Kidney (tissue), 13 donors: ENCODE measurements at regions not wholly inside any gene's neighbourhood (a gene's known extent, or its start where the extent isn't known, plus 50 kb on each side); places are given as distances from the start of the nearest gene placed in this dataset.

Source experiments
- DNase-seq, 5 donors: peaks; one replicate each; pipeline ENCODE4 v3.0.0-alpha.2; 2013 to 2020
- FAIRE-seq: peaks from 2 replicates; lab custom pipeline; 2012; peaks lifted over from hg19 to GRCh38; lab: Jason Lieb, UNC
- H3K27ac ChIP-seq, 2 donors: one replicate each; pipeline ENCODE4 v1.7.0; 2013; ENCODE audit warnings: low read depth in 2 of 2, low read length in 2 of 2, inconsistent platforms in 1 of 2
- H3K27me3 ChIP-seq: one replicate; pipeline ENCODE4 v1.7.1; 2013; ENCODE audit warnings: low read length, inconsistent platforms; ENCODE audit not compliant: control insufficient read depth, insufficient read depth
- H3K36me3 ChIP-seq, 3 donors: one replicate each; pipeline versions ENCODE4 v1.7.0 to v1.7.1; 2013; ENCODE audit warnings: low read length in 3 of 3, control low read depth in 1 of 3, inconsistent platforms in 1 of 3; ENCODE audit not compliant: insufficient read depth in 3 of 3, control insufficient read depth in 2 of 3
- H3K4me1 ChIP-seq, 3 donors: one replicate each; pipeline versions ENCODE4 v1.7.0 to v1.7.1; 2013; ENCODE audit warnings: low read length in 3 of 3, inconsistent platforms in 1 of 3, low read depth in 1 of 3; ENCODE audit not compliant: control insufficient read depth in 2 of 3, insufficient read depth in 2 of 3
- H3K4me3 ChIP-seq, 3 donors: one replicate each; pipeline versions ENCODE4 v1.7.0 to v1.8.1; 2013; ENCODE audit warnings: low read length in 3 of 3, control low read depth in 1 of 3, inconsistent platforms in 1 of 3
- H3K9ac ChIP-seq, 3 donors: one replicate each; pipeline versions ENCODE4 v1.7.0 to v1.7.1; 2013; ENCODE audit warnings: low read length in 3 of 3, control low read depth in 1 of 3, inconsistent platforms in 1 of 3
- H3K9me3 ChIP-seq, 3 donors: one replicate each; pipeline versions ENCODE4 v1.7.0 to v1.7.1; 2013; ENCODE audit warnings: low read length in 3 of 3, control low read depth in 1 of 3, inconsistent platforms in 1 of 3; ENCODE audit not compliant: control insufficient read depth in 2 of 3, insufficient read depth in 1 of 3
- CTCF ChIP-seq: IDR thresholded peaks from 3 replicates; pipeline ENCODE4 v1.5.1; 2012; ENCODE audit warnings: mild to moderate bottlenecking, moderate library complexity, borderline replicate concordance; ENCODE audit not compliant: insufficient read depth; ENCODE audit errors: extremely low read depth
- intact Hi-C: fragments of 100-400 bp; cut with DNase I; formaldehyde crosslinking; loops from one replicate; pipeline ENCODE4 v1.11.1; 2022
- donor health status: control.
- donor health status: control.
- donor health status: control.
- donor health status: control.
- donor health status: control.
- donor health status: DM: yes; HTN: yes; CAD: no.
- donor health status: Normal renal cell carcinoma (clear cell type).

- Histone ChIP-seq H3K4me1 (no peaks in the 10 kb centered on the region), H3K9me3 (no peaks in the 10 kb centered on the region), H3K36me3 (no peaks in the 10 kb centered on the region), H3K9ac (no peak overlapping the region), H3K27me3 (no peaks in the 10 kb centered on the region), H3K27ac (no peak overlapping the region), H3K4me3 (no peak overlapping the region)
- intact Hi-C loops = no loop called here
- DNase-seq = no peak
- TF ChIP-seq CTCF = no peak
- no peak for FAIRE-seq
Measured at GRCh38 chr10:113350311-113351040, 202.4 kb upstream of the HABP2 start.

- H3K27me3 ChIP-seq = no peaks in the 10 kb centered on the region
- no peaks in the 10 kb centered on the region for H3K9me3 ChIP-seq
- H3K27ac ChIP-seq = no peak overlapping the region
- intact Hi-C loops = no loop called here
- H3K4me1 ChIP-seq = no peaks in the 10 kb centered on the region
- DNase-seq = peak in 1 of 5 donors; percentile 16
- no peak overlapping the region for H3K9ac ChIP-seq
- no peaks in the 10 kb centered on the region for H3K36me3 ChIP-seq
- FAIRE-seq = no peak
- H3K4me3 ChIP-seq = no peak overlapping the region
- TF ChIP-seq CTCF = no peak
Measured at GRCh38 chr10:113354711-113355110, 198.1 kb upstream of the HABP2 start.

GRCh38 chr10:113356794-113357680 lies 195.8 kb upstream of the HABP2 start:
- no peaks in the 10 kb centered on the region for H3K36me3 ChIP-seq
- H3K4me3 ChIP-seq = no peak overlapping the region
- no peak overlapping the region for H3K9ac ChIP-seq
- intact Hi-C loops = no loop called here
- H3K27ac ChIP-seq = no peak overlapping the region
- H3K9me3 ChIP-seq = no peaks in the 10 kb centered on the region
- TF ChIP-seq CTCF = no peak
- H3K4me1 ChIP-seq = no peaks in the 10 kb centered on the region
- H3K27me3 ChIP-seq = no peaks in the 10 kb centered on the region
- DNase-seq = no peak
- no peak for FAIRE-seq
